Breast epithelium (tissue), 4 donors: ENCODE measurements at regions not wholly inside any gene's neighbourhood (a gene's known extent, or its start where the extent isn't known, plus 50 kb on each side); places are given as distances from the start of the nearest gene placed in this dataset.
"Not testable (repeated sequence)": the region's sequence is repeated elsewhere in the genome, so short reads cannot be mapped to it uniquely, and the experiment has no call there.

Source experiments
- DNase-seq, 2 donors: peaks; one replicate each; pipeline ENCODE4 v3.0.0-alpha.2; 2019; ENCODE audit warnings: low spot score in 2 of 2
- H3K27ac ChIP-seq, 2 donors: fragments of 200-600 bp; sonication (generic) in 1 of 2; one replicate each; pipeline ENCODE4 v1.5.1; 2016 to 2019; ENCODE audit warnings: mild to moderate bottlenecking in 1 of 2
- H3K27me3 ChIP-seq, 2 donors: fragments of 200-600 bp; sonication (generic) in 1 of 2; one replicate each; pipeline versions ENCODE4 v1.5.1 to v1.6.0; 2017 to 2019; ENCODE audit warnings: control low read depth in 1 of 2, mild to moderate bottlenecking in 1 of 2
- H3K36me3 ChIP-seq: fragments of 200-600 bp; one replicate; pipeline ENCODE4 v1.5.1; 2019
- H3K4me1 ChIP-seq, 2 donors: fragments of 200-600 bp; sonication (generic); one replicate each; pipeline ENCODE4 v1.5.1; 2016 to 2019; ENCODE audit warnings: control low read depth in 1 of 2
- H3K4me3 ChIP-seq, 3 donors: fragments of 200-600 bp; sonication (generic); 1 replicate in 2 of 3; 2 replicates in 1 of 3; pipeline ENCODE4 v1.5.1; 2016 to 2019; ENCODE audit warnings: mild to moderate bottlenecking in 3 of 3, moderate library complexity in 2 of 3
- H3K9me3 ChIP-seq, 2 donors: fragments of 200-600 bp; sonication (generic) in 1 of 2; one replicate each; pipeline ENCODE4 v1.5.1; 2016 to 2019; ENCODE audit warnings: control low read depth in 1 of 2
- POLR2A ChIP-seq: fragments of 450-650 bp; IDR thresholded peaks from one replicate; pipeline ENCODE4 v1.6.1; 2016; ENCODE audit warnings: antibody characterized with exemption, mild to moderate bottlenecking, moderate library complexity
- POLR2AphosphoS5 ChIP-seq, 3 donors: sonication (generic); formaldehyde crosslinking; IDR thresholded peaks; one replicate each; pipeline ENCODE4 v1.6.1; 2017; ENCODE audit warnings: antibody characterized with exemption in 3 of 3
- intact Hi-C: fragments of 100-400 bp; cut with DNase I; formaldehyde crosslinking; loops from one replicate; pipeline ENCODE4 v1.15.1; 2023; ENCODE audit warnings: low total_unique reads
- TF ChIP-seq, protein P1 (sequence below), 3 donors: fragments of 450-650 bp; IDR thresholded peaks; one replicate each; pipeline ENCODE4 v1.5.1; 2016 to 2017; ENCODE audit warnings: antibody characterized with exemption in 3 of 3, mild to moderate bottlenecking in 3 of 3, moderate library complexity in 3 of 3

DNA sequence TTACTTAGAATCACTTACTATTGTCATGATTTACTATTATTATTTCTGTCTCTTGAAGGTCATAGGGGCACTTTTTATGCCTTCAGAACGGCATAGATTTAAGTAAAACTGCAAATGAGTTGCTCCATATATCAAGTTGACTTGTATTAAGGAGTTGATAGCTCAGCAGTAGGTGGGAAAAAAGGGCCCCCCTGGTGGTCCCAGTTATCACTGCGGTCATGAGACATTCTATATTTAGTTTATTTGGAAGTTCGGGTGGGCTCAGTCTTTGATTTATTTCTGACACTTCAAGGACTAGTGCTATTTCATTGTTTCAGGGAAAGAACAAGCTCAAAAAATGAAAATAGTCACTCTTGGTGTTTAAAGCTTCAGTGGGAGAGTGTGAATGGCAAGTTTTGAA, 159.3 kb downstream of the SLC24A2 start:
- Histone ChIP-seq H3K4me1 (no peaks in the 10 kb centered on the region), H3K27ac (no peak overlapping the region), H3K9me3 (no peaks in the 10 kb centered on the region), H3K27me3 (no peaks in the 10 kb centered on the region), H3K4me3 (no peak overlapping the region), H3K36me3 (no peaks in the 10 kb centered on the region)
- TF ChIP-seq POLR2A: no peak
- TF ChIP-seq, protein P1, sequence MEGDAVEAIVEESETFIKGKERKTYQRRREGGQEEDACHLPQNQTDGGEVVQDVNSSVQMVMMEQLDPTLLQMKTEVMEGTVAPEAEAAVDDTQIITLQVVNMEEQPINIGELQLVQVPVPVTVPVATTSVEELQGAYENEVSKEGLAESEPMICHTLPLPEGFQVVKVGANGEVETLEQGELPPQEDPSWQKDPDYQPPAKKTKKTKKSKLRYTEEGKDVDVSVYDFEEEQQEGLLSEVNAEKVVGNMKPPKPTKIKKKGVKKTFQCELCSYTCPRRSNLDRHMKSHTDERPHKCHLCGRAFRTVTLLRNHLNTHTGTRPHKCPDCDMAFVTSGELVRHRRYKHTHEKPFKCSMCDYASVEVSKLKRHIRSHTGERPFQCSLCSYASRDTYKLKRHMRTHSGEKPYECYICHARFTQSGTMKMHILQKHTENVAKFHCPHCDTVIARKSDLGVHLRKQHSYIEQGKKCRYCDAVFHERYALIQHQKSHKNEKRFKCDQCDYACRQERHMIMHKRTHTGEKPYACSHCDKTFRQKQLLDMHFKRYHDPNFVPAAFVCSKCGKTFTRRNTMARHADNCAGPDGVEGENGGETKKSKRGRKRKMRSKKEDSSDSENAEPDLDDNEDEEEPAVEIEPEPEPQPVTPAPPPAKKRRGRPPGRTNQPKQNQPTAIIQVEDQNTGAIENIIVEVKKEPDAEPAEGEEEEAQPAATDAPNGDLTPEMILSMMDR (IDR thresholded peaks at IDR 0.05): no peak
- no peak for TF ChIP-seq POLR2AphosphoS5 (IDR thresholded peaks at IDR 0.05)
- intact Hi-C loops: no loop called here
- no peak for DNase-seq

DNA sequence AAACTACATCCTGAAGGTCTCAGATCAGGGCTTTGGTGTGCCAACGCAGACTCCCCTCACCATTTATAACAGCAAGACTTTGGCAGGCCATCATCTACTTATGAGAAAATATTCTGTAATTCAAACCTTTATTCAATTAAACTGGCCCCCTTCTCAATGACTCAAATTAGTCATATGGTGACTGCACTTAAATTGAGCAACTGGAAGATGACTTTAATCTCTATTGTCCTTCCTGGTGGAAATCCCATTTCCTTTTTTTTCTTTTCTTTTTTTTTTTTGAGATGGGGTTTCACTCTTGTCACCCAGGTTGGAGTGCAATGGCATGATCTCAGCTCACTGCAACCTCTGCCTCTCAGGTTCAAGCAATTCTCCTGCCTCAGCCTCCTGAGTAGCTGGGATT, 163.4 kb downstream of the SLC24A2 start:
- H3K4me3 ChIP-seq, intact Hi-C loops, H3K4me1 ChIP-seq: not testable (repeated sequence)

DNA sequence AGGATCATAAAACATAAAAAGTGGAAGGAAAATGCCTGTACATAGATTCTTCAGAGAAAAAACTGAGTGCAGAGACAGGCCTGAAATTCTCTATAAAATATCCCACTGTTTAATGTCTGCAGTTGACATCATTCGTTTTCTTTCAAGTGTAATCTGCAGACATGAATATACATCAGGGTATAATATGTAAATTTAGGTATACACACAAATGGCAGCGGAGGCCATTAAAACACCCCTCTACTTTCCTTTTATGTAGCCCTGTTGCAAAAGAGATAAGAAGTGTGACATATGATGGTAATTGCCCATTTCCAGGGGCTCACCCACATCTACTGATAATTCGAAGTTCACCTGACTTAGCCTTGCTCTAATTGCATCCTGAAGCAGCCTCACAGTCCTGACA, 164.3 kb downstream of the SLC24A2 start:
- no peak for DNase-seq
- H3K27ac ChIP-seq: no peak overlapping the region
- no peaks in the 10 kb centered on the region for H3K36me3 ChIP-seq
- no peak overlapping the region for H3K4me3 ChIP-seq
- no peaks in the 10 kb centered on the region for H3K4me1 ChIP-seq
- intact Hi-C loops: no loop called here
- TF ChIP-seq POLR2A (no peak), POLR2AphosphoS5 (IDR thresholded peaks at IDR 0.05) (no peak)
- TF ChIP-seq, protein P1 (IDR thresholded peaks at IDR 0.05): no peak
- no peaks in the 10 kb centered on the region for H3K9me3 ChIP-seq
- peaks cover 0 to 2% of the 10 kb centered on the region in 2 donors for H3K27me3 ChIP-seq

More for the DNA sequence above, 163.4 kb downstream of the SLC24A2 start:
- not testable (repeated sequence) for H3K27me3 ChIP-seq, H3K9me3 ChIP-seq, H3K27ac ChIP-seq, DNase-seq, H3K36me3 ChIP-seq

DNA sequence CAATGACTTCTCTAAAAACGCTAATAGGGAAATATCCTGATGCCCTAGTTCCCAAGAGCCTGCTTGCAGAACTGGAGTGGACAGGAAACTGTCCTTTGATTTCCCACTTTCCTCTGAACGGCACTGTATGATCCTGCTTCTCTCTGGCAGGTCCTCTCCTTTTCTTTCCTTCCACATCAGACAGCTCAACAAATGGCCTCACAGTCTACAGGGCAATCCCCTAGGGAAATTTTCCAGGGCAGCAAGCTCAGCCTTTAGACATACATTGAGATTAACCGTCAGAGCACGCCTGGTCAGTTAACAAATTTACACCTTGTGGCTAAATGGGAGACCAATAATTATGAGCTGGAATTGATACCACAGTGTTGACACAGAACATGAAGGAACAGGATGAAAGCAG, 164.9 kb downstream of the SLC24A2 start:
- Histone ChIP-seq H3K9me3 (no peaks in the 10 kb centered on the region), H3K4me3 (no peak overlapping the region), H3K36me3 (no peaks in the 10 kb centered on the region), H3K4me1 (no peaks in the 10 kb centered on the region), H3K27ac (no peak overlapping the region), H3K27me3 (peaks cover 0 to 5% of the 10 kb centered on the region in 2 donors)
- no peak for TF ChIP-seq POLR2A
- no peak for TF ChIP-seq POLR2AphosphoS5 (IDR thresholded peaks at IDR 0.05)
- TF ChIP-seq, protein P1 (IDR thresholded peaks at IDR 0.05): no peak
- intact Hi-C loops: no loop called here
- no peak for DNase-seq

DNA sequence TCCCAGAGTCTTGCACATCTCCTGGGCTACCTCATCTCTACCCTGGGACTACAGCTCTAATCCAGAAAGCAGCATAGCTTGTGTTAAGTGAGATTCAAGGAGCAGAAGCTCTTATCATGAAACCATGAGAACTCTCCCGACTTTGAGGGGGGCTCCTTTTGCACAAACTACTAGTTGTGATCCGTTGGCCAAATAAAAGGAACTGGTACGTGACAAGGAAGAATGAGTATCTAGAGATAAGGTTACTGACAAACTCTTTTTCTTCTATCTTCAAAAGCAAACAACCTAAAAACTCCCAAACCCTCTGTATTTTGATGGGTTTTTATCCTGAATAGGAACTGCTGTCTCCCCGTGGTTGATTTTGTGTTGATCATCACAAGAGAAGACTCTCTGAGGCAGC, 168.5 kb downstream of the SLC24A2 start:
- no peak for DNase-seq
- H3K27ac ChIP-seq: no peak overlapping the region
- H3K4me1 ChIP-seq: no peaks in the 10 kb centered on the region
- H3K27me3 ChIP-seq: peaks cover 0 to 5% of the 10 kb centered on the region in 2 donors
- intact Hi-C loops: no loop called here
- no peaks in the 10 kb centered on the region for H3K9me3 ChIP-seq
- no peaks in the 10 kb centered on the region for H3K36me3 ChIP-seq
- TF ChIP-seq POLR2A: no peak
- TF ChIP-seq, protein P1 (IDR thresholded peaks at IDR 0.05): no peak
- no peak for TF ChIP-seq POLR2AphosphoS5 (IDR thresholded peaks at IDR 0.05)
- no peak overlapping the region for H3K4me3 ChIP-seq

DNA sequence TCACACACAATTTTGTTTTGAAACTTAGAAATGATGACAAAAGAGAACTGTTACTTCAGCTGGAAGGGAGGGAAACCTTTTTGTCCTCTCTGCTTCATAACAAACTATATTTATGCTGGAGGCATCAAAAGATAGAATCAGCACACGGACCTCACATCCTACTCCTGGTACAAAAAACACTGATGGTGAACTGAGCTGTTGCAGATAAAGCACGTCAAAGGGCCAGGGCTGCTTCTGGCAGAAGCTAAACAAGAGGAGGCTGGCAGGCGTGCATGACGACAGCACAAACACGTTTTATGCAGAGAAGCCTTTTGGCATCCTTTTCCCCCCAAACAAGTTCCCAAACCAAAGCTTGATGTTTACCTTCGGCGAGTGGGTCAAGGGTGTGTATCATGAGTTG, 169.6 kb downstream of the SLC24A2 start:
- no peak overlapping the region for H3K27ac ChIP-seq
- TF ChIP-seq POLR2AphosphoS5 (IDR thresholded peaks at IDR 0.05) (no peak), POLR2A (no peak)
- TF ChIP-seq, protein P1 (IDR thresholded peaks at IDR 0.05): no peak
- no peak for DNase-seq
- H3K4me3 ChIP-seq: no peak overlapping the region
- no peaks in the 10 kb centered on the region for H3K4me1 ChIP-seq
- peaks cover 0 to 5% of the 10 kb centered on the region in 2 donors for H3K27me3 ChIP-seq
- H3K36me3 ChIP-seq: no peaks in the 10 kb centered on the region
- H3K9me3 ChIP-seq: no peaks in the 10 kb centered on the region
- intact Hi-C loops: no loop called here
